Panc1 (cell line): ENCODE measurements at regions not wholly inside any gene's neighbourhood (a gene's known extent, or its start where the extent isn't known, plus 50 kb on each side); places are given as distances from the start of the nearest gene placed in this dataset.

Source experiments
- CTCF ChIP-seq: fragments of 450-650 bp; IDR thresholded peaks from 2 replicates; pipeline ENCODE4 v1.5.1; 2017; ENCODE audit warnings: mild to moderate bottlenecking
- POLR2AphosphoS5 ChIP-seq: IDR thresholded peaks from 2 replicates; pipeline ENCODE4 v1.6.1; 2012; ENCODE audit warnings: mild to moderate bottlenecking, low read depth, low read length, moderate library complexity
- SIN3A ChIP-seq: IDR thresholded peaks from 2 replicates; pipeline ENCODE4 v1.6.1; 2012; ENCODE audit warnings: low read depth, mild to moderate bottlenecking, low read length, moderate library complexity, borderline replicate concordance; ENCODE audit not compliant: insufficient read depth
- TCF7L2 ChIP-seq: IDR thresholded peaks from 2 replicates; pipeline ENCODE4 v1.6.1; 2011; ENCODE audit warnings: mild to moderate bottlenecking, low read depth, low read length, inconsistent platforms

GRCh38 chr20:4504814-4505213, 181.4 kb upstream of the PRNP start:
- no peak for TF ChIP-seq CTCF
- TF ChIP-seq TCF7L2 = no peak
- TF ChIP-seq SIN3A = no peak
- TF ChIP-seq POLR2AphosphoS5 = no peak
